Smooth muscle cell (in vitro differentiated cells): ENCODE measurements at regions not wholly inside any gene's neighbourhood (a gene's known extent, or its start where the extent isn't known, plus 50 kb on each side); places are given as distances from the start of the nearest gene placed in this dataset.

Experiments used
- DNase-seq: peaks from one replicate; lab custom pipeline; 2025; ENCODE audit not compliant: unreplicated experiment; lab: John Stamatoyannopoulos, UW
- H2AFZ ChIP-seq: fragments of 200-600 bp; sonication (generic); 2 replicates; pipeline ENCODE4 v1.6.0; 2016; ENCODE audit warnings: antibody characterized with exemption, low read depth, mild to moderate bottlenecking
- H3F3A ChIP-seq: fragments of 200-600 bp; sonication (generic); 2 replicates; pipeline ENCODE4 v1.6.0; 2017; ENCODE audit warnings: antibody characterized with exemption, low read depth
- H3K27ac ChIP-seq: fragments of 200-600 bp; sonication (generic); 2 replicates; pipeline ENCODE4 v1.5.1; 2016; ENCODE audit warnings: low read depth, mild to moderate bottlenecking
- H3K27me3 ChIP-seq: fragments of 200-600 bp; sonication (generic); 2 replicates; pipeline ENCODE4 v1.6.1; 2016; ENCODE audit warnings: low read depth, mild to moderate bottlenecking
- H3K36me3 ChIP-seq: fragments of 200-600 bp; sonication (generic); 2 replicates; pipeline ENCODE4 v1.5.1; 2016; ENCODE audit warnings: low read depth
- H3K4me1 ChIP-seq: fragments of 200-600 bp; sonication (generic); 2 replicates; pipeline ENCODE4 v1.5.1; 2016; ENCODE audit warnings: low read depth
- H3K4me2 ChIP-seq: fragments of 200-600 bp; sonication (generic); 2 replicates; pipeline ENCODE4 v1.6.0; 2016; ENCODE audit warnings: mild to moderate bottlenecking
- H3K4me3 ChIP-seq: fragments of 200-600 bp; sonication (generic); 2 replicates; pipeline ENCODE4 v1.5.1; 2016; ENCODE audit warnings: mild to moderate bottlenecking
- H3K79me2 ChIP-seq: fragments of 200-600 bp; sonication (generic); 2 replicates; pipeline ENCODE4 v1.6.0; 2016; ENCODE audit warnings: low read depth, mild to moderate bottlenecking
- H3K9ac ChIP-seq: fragments of 200-600 bp; sonication (generic); 2 replicates; pipeline ENCODE4 v1.6.0; 2016; ENCODE audit warnings: low read depth
- H3K9me3 ChIP-seq: fragments of 200-600 bp; sonication (generic); replicated peaks from 2 replicates; pipeline ENCODE4 v1.5.1; 2016; ENCODE audit warnings: low read depth
- H4K20me1 ChIP-seq: fragments of 200-600 bp; sonication (generic); 2 replicates; pipeline ENCODE4 v1.6.0; 2016; ENCODE audit warnings: low read depth
- CTCF ChIP-seq: fragments of 200-600 bp; sonication (generic); IDR thresholded peaks from 2 replicates; pipeline ENCODE4 v1.5.1; 2017; ENCODE audit warnings: borderline replicate concordance, mild to moderate bottlenecking, antibody characterized with exemption; ENCODE audit not compliant: insufficient read depth, poor library complexity, severe bottlenecking
- WGBS: methylation state at CpG from one replicate; pipeline ENCODE4 v1.1.7; 2016; ENCODE audit warnings: low lambda C conversion rate; 5-methylcytosine and 5-hydroxymethylcytosine counted together

- H3K36me3 ChIP-seq = no peaks in the 10 kb centered on the region
- H2AFZ ChIP-seq = no peak overlapping the region
- H3K4me3 ChIP-seq = no peak overlapping the region
- H3F3A ChIP-seq = no peaks in the 10 kb centered on the region
- H3K27me3 ChIP-seq = no peaks in the 10 kb centered on the region
- H3K4me1 ChIP-seq = no peaks in the 10 kb centered on the region
- no peak for DNase-seq
- TF ChIP-seq CTCF = no peak
- 61% methylated on average over 3 of the region's 3 CpGs for WGBS
- no peak overlapping the region for H3K27ac ChIP-seq
- H3K9ac ChIP-seq = no peak overlapping the region
- H4K20me1 ChIP-seq = no peaks in the 10 kb centered on the region
- H3K79me2 ChIP-seq = no peaks in the 10 kb centered on the region
- H3K4me2 ChIP-seq = no peak overlapping the region
- no peaks in the 10 kb centered on the region for H3K9me3 ChIP-seq
Observed at GRCh38 chr10:53253221-53253620, 480.6 kb upstream of the MBL2 start.

GRCh38 chr10:53239873-53240272, 467.3 kb upstream of the MBL2 start:
- H3K79me2 ChIP-seq = no peaks in the 10 kb centered on the region
- no peaks in the 10 kb centered on the region for H3K9me3 ChIP-seq
- H3K27ac ChIP-seq = no peak overlapping the region
- H3K36me3 ChIP-seq = no peaks in the 10 kb centered on the region
- no peaks in the 10 kb centered on the region for H3F3A ChIP-seq
- no peak overlapping the region for H3K4me2 ChIP-seq
- TF ChIP-seq CTCF = no peak
- H3K4me3 ChIP-seq = no peak overlapping the region
- 87% methylated on average over 4 of the region's 4 CpGs for WGBS
- H3K27me3 ChIP-seq = no peaks in the 10 kb centered on the region
- no peak overlapping the region for H2AFZ ChIP-seq
- no peaks in the 10 kb centered on the region for H4K20me1 ChIP-seq
- H3K9ac ChIP-seq = no peak overlapping the region
- H3K4me1 ChIP-seq = no peaks in the 10 kb centered on the region
- DNase-seq = no peak

GRCh38 chr10:53236941-53237340, 464.4 kb upstream of the MBL2 start:
- Histone ChIP-seq H3K4me1 (no peaks in the 10 kb centered on the region), H3K4me3 (no peak overlapping the region), H3K9me3 (no peaks in the 10 kb centered on the region), H2AFZ (no peak overlapping the region), H3K9ac (no peak overlapping the region), H3K27ac (no peak overlapping the region), H4K20me1 (no peaks in the 10 kb centered on the region), H3K36me3 (no peaks in the 10 kb centered on the region), H3K79me2 (no peaks in the 10 kb centered on the region), H3F3A (no peaks in the 10 kb centered on the region), H3K27me3 (no peaks in the 10 kb centered on the region), H3K4me2 (no peak overlapping the region)
- no peak for TF ChIP-seq CTCF
- 97% methylated on average over 1 of the region's 1 CpG for WGBS
- no peak for DNase-seq

- Histone ChIP-seq H3K27me3 (no peaks in the 10 kb centered on the region), H4K20me1 (no peaks in the 10 kb centered on the region), H2AFZ (no peak overlapping the region), H3K9ac (no peak overlapping the region), H3K9me3 (no peaks in the 10 kb centered on the region), H3K4me3 (no peak overlapping the region), H3F3A (no peaks in the 10 kb centered on the region), H3K4me1 (no peaks in the 10 kb centered on the region), H3K4me2 (no peak overlapping the region), H3K27ac (no peak overlapping the region), H3K36me3 (no peaks in the 10 kb centered on the region), H3K79me2 (no peaks in the 10 kb centered on the region)
- DNase-seq = no peak
- no peak for TF ChIP-seq CTCF
- 71% methylated on average over 1 of the region's 1 CpG for WGBS
Observed at GRCh38 chr10:53233749-53234148, 461.2 kb upstream of the MBL2 start.
